ENCODE measurements at regions not wholly inside any gene's neighbourhood (a gene's known extent, or its start where the extent isn't known, plus 50 kb on each side); places are given as distances from the start of the nearest gene placed in this dataset.

GRCh38 chr6:92888316-92888715, 531.0 kb downstream of the EPHA7 start:
- DNase-seq (ENCODE audit: low spot score in 2 of 2) = no peak
- TF ChIP-seq CTCF (IDR thresholded peaks at IDR 0.05) = no peak
- TF ChIP-seq POLR2A (IDR thresholded peaks at IDR 0.05) = no peak
- TF ChIP-seq POLR2AphosphoS5 (IDR thresholded peaks at IDR 0.05) = no peak
- Histone ChIP-seq H3K36me3 (no peaks in the 10 kb centered on the region), H3K9me3 (peaks cover 11 to 27% of the 10 kb centered on the region in 2 donors), H3K4me1 (no peaks in the 10 kb centered on the region), H3K27ac (no peak overlapping the region), H3K27me3 (no peaks in the 10 kb centered on the region), H3K4me3 (no peak overlapping the region)
- intact Hi-C loops (cut with DNase I; ENCODE audit: low total_unique reads) = no loop called here

- Histone ChIP-seq H3K4me3 (no peak overlapping the region), H3K36me3 (no peaks in the 10 kb centered on the region), H3K27ac (no peak overlapping the region), H3K4me1 (no peaks in the 10 kb centered on the region), H3K27me3 (no peaks in the 10 kb centered on the region), H3K9me3 (peaks cover 11 to 27% of the 10 kb centered on the region in 2 donors)
- TF ChIP-seq CTCF (IDR thresholded peaks at IDR 0.05) = no peak
- intact Hi-C loops (cut with DNase I; ENCODE audit: low total_unique reads) = no loop called here
- DNase-seq (ENCODE audit: low spot score in 2 of 2) = no peak
These were observed 531.5 kb downstream of the EPHA7 start for GRCh38 chr6:92887871-92888270.

GRCh38 chr6:92879526-92879925, 539.8 kb downstream of the EPHA7 start:
- DNase-seq (ENCODE audit: low spot score in 2 of 2) = no peak
- no peaks in the 10 kb centered on the region for H3K4me1 ChIP-seq
- H3K36me3 ChIP-seq = no peaks in the 10 kb centered on the region
- H3K9me3 ChIP-seq = peaks cover 0 to 4% of the 10 kb centered on the region in 2 donors
- H3K4me3 ChIP-seq = no peak overlapping the region
- intact Hi-C loops (cut with DNase I; ENCODE audit: low total_unique reads) = no loop called here
- TF ChIP-seq CTCF (IDR thresholded peaks at IDR 0.05) (no peak), POLR2A (IDR thresholded peaks at IDR 0.05) (no peak), POLR2AphosphoS5 (IDR thresholded peaks at IDR 0.05) (no peak)
- H3K27ac ChIP-seq = no peak overlapping the region
- H3K27me3 ChIP-seq = no peaks in the 10 kb centered on the region

- Histone ChIP-seq H3K9me3 (no peaks in the 10 kb centered on the region), H3K36me3 (no peaks in the 10 kb centered on the region), H3K4me3 (no peak overlapping the region), H3K27me3 (no peaks in the 10 kb centered on the region), H3K4me1 (no peaks in the 10 kb centered on the region), H3K27ac (no peak overlapping the region)
- intact Hi-C loops (cut with DNase I; ENCODE audit: low total_unique reads) = no loop called here
- DNase-seq (ENCODE audit: low spot score in 2 of 2) = no peak
- TF ChIP-seq POLR2A (IDR thresholded peaks at IDR 0.05) = no peak
- TF ChIP-seq POLR2AphosphoS5 (IDR thresholded peaks at IDR 0.05) = no peak
- no peak for TF ChIP-seq CTCF (IDR thresholded peaks at IDR 0.05)
These were observed 554.3 kb downstream of the EPHA7 start for GRCh38 chr6:92864966-92865555.

- Histone ChIP-seq H3K27me3 (no peaks in the 10 kb centered on the region), H3K36me3 (no peaks in the 10 kb centered on the region), H3K9me3 (no peaks in the 10 kb centered on the region), H3K4me1 (no peaks in the 10 kb centered on the region), H3K4me3 (no peak overlapping the region), H3K27ac (no peak overlapping the region)
- TF ChIP-seq POLR2AphosphoS5 (IDR thresholded peaks at IDR 0.05) (no peak), POLR2A (IDR thresholded peaks at IDR 0.05) (no peak), CTCF (IDR thresholded peaks at IDR 0.05) (no peak)
- intact Hi-C loops (cut with DNase I; ENCODE audit: low total_unique reads) = no loop called here
- no peak for DNase-seq (ENCODE audit: low spot score in 2 of 2)
These were observed 569.7 kb downstream of the EPHA7 start for GRCh38 chr6:92849636-92850035.

Measured in breast epithelium (tissue), 4 donors.